ENCODE measurements at regions not wholly inside any gene's neighbourhood (a gene's known extent, or its start where the extent isn't known, plus 50 kb on each side); places are given as distances from the start of the nearest gene placed in this dataset.

- Histone ChIP-seq H3K36me3 (ENCODE audit: control insufficient read depth, insufficient read depth, low read length) (no peaks in the 10 kb centered on the region), H3K4me3 (ENCODE audit: extremely low read depth, insufficient read depth, low read length, poor library complexity, severe bottlenecking) (no peak overlapping the region), H3K4me1 (ENCODE audit: control insufficient read depth, insufficient read depth, low read length, poor library complexity, severe bottlenecking) (no peaks in the 10 kb centered on the region), H3K27ac (ENCODE audit: low read depth, low read length, severe bottlenecking) (no peak overlapping the region), H3K9me3 (ENCODE audit: control insufficient read depth, low read length) (no peaks in the 10 kb centered on the region)
- WGBS, 2 experiments (ENCODE audit: insufficient coverage in 2 of 2), result no CpG with 5 or more reads among the region's 4 CpGs
Measured at GRCh38 chr4:148522995-148523394, 80.8 kb upstream of the NR3C2 start.

GRCh38 chr4:148515248-148515647 is 73.0 kb upstream of the NR3C2 start:
- no peak overlapping the region for H3K27ac ChIP-seq (ENCODE audit: low read depth, low read length, severe bottlenecking)
- WGBS, 2 experiments (ENCODE audit: insufficient coverage in 2 of 2), result no CpG with 5 or more reads among the region's 1 CpG
- no peaks in the 10 kb centered on the region for H3K9me3 ChIP-seq (ENCODE audit: control insufficient read depth, low read length)
- no peaks in the 10 kb centered on the region for H3K36me3 ChIP-seq (ENCODE audit: control insufficient read depth, insufficient read depth, low read length)
- no peak overlapping the region for H3K4me3 ChIP-seq (ENCODE audit: extremely low read depth, insufficient read depth, low read length, poor library complexity, severe bottlenecking)
- H3K4me1 ChIP-seq (ENCODE audit: control insufficient read depth, insufficient read depth, low read length, poor library complexity, severe bottlenecking), result peaks cover 2% of the 10 kb centered on the region

GRCh38 chr4:148514581-148514980 is 72.4 kb upstream of the NR3C2 start:
- no peaks in the 10 kb centered on the region for H3K9me3 ChIP-seq (ENCODE audit: control insufficient read depth, low read length)
- H3K4me3 ChIP-seq (ENCODE audit: extremely low read depth, insufficient read depth, low read length, poor library complexity, severe bottlenecking), result no peak overlapping the region
- no peak overlapping the region for H3K27ac ChIP-seq (ENCODE audit: low read depth, low read length, severe bottlenecking)
- no CpG with 5 or more reads among the region's 2 CpGs for WGBS, 2 experiments (ENCODE audit: insufficient coverage in 2 of 2)
- H3K4me1 ChIP-seq (ENCODE audit: control insufficient read depth, insufficient read depth, low read length, poor library complexity, severe bottlenecking), result peaks cover 2% of the 10 kb centered on the region
- no peaks in the 10 kb centered on the region for H3K36me3 ChIP-seq (ENCODE audit: control insufficient read depth, insufficient read depth, low read length)

GRCh38 chr4:148514041-148514440 is 71.8 kb upstream of the NR3C2 start:
- Histone ChIP-seq H3K27ac (ENCODE audit: low read depth, low read length, severe bottlenecking) (no peak overlapping the region), H3K9me3 (ENCODE audit: control insufficient read depth, low read length) (no peaks in the 10 kb centered on the region), H3K36me3 (ENCODE audit: control insufficient read depth, insufficient read depth, low read length) (no peaks in the 10 kb centered on the region), H3K4me3 (ENCODE audit: extremely low read depth, insufficient read depth, low read length, poor library complexity, severe bottlenecking) (no peak overlapping the region), H3K4me1 (ENCODE audit: control insufficient read depth, insufficient read depth, low read length, poor library complexity, severe bottlenecking) (peaks cover 2% of the 10 kb centered on the region)
- WGBS, 2 experiments (ENCODE audit: insufficient coverage in 2 of 2), result no CpG with 5 or more reads among the region's 1 CpG

- 83% methylated on average over 2 of the region's 2 CpGs; no CpG with 5 or more reads in 1 of the 2 experiments for WGBS, 2 experiments (ENCODE audit: insufficient coverage in 2 of 2)
- H3K27ac ChIP-seq (ENCODE audit: low read depth, low read length, severe bottlenecking), result no peak overlapping the region
Measured at GRCh38 chr4:148510211-148510610, 68.0 kb upstream of the NR3C2 start.

GRCh38 chr4:148503681-148504080 is 61.5 kb upstream of the NR3C2 start:
- H3K9me3 ChIP-seq (ENCODE audit: control insufficient read depth, low read length), result no peaks in the 10 kb centered on the region
- H3K36me3 ChIP-seq (ENCODE audit: control insufficient read depth, insufficient read depth, low read length), result no peaks in the 10 kb centered on the region
- no peak overlapping the region for H3K27ac ChIP-seq (ENCODE audit: low read depth, low read length, severe bottlenecking)
- H3K4me1 ChIP-seq (ENCODE audit: control insufficient read depth, insufficient read depth, low read length, poor library complexity, severe bottlenecking), result no peaks in the 10 kb centered on the region
- no CpG with 5 or more reads among the region's 1 CpG for WGBS, 2 experiments (ENCODE audit: insufficient coverage in 2 of 2)
- no peak overlapping the region for H3K4me3 ChIP-seq (ENCODE audit: extremely low read depth, insufficient read depth, low read length, poor library complexity, severe bottlenecking)

More at GRCh38 chr4:148510211-148510610, 68.0 kb upstream of the NR3C2 start:
- H3K4me3 ChIP-seq (ENCODE audit: extremely low read depth, insufficient read depth, low read length, poor library complexity, severe bottlenecking), result no peak overlapping the region
- no peaks in the 10 kb centered on the region for H3K9me3 ChIP-seq (ENCODE audit: control insufficient read depth, low read length)
- no peaks in the 10 kb centered on the region for H3K36me3 ChIP-seq (ENCODE audit: control insufficient read depth, insufficient read depth, low read length)
- H3K4me1 ChIP-seq (ENCODE audit: control insufficient read depth, insufficient read depth, low read length, poor library complexity, severe bottlenecking), result no peaks in the 10 kb centered on the region

GRCh38 chr4:148497258-148497657 is 55.0 kb upstream of the NR3C2 start:
- H3K36me3 ChIP-seq (ENCODE audit: control insufficient read depth, insufficient read depth, low read length), result no peaks in the 10 kb centered on the region

GRCh38 chr4:148495463-148495862 is 53.2 kb upstream of the NR3C2 start:
- no peaks in the 10 kb centered on the region for H3K4me1 ChIP-seq (ENCODE audit: control insufficient read depth, insufficient read depth, low read length, poor library complexity, severe bottlenecking)
- WGBS, 2 experiments (ENCODE audit: insufficient coverage in 2 of 2), result no CpG with 5 or more reads among the region's 1 CpG
- no peak overlapping the region for H3K27ac ChIP-seq (ENCODE audit: low read depth, low read length, severe bottlenecking)
- H3K4me3 ChIP-seq (ENCODE audit: extremely low read depth, insufficient read depth, low read length, poor library complexity, severe bottlenecking), result no peak overlapping the region
- no peaks in the 10 kb centered on the region for H3K36me3 ChIP-seq (ENCODE audit: control insufficient read depth, insufficient read depth, low read length)
- no peaks in the 10 kb centered on the region for H3K9me3 ChIP-seq (ENCODE audit: control insufficient read depth, low read length)

More at GRCh38 chr4:148497258-148497657, 55.0 kb upstream of the NR3C2 start:
- Histone ChIP-seq H3K4me3 (ENCODE audit: extremely low read depth, insufficient read depth, low read length, poor library complexity, severe bottlenecking) (no peak overlapping the region), H3K9me3 (ENCODE audit: control insufficient read depth, low read length) (no peaks in the 10 kb centered on the region), H3K4me1 (ENCODE audit: control insufficient read depth, insufficient read depth, low read length, poor library complexity, severe bottlenecking) (no peaks in the 10 kb centered on the region), H3K27ac (ENCODE audit: low read depth, low read length, severe bottlenecking) (no peak overlapping the region)
- 90% methylated on average over 2 of the region's 2 CpGs; no CpG with 5 or more reads in 1 of the 2 experiments for WGBS, 2 experiments (ENCODE audit: insufficient coverage in 2 of 2)

Data from mesodermal cell (in vitro differentiated cells).